A673 (cell line): ENCODE measurements at regions not wholly inside any gene's neighbourhood (a gene's known extent, or its start where the extent isn't known, plus 50 kb on each side); places are given as distances from the start of the nearest gene placed in this dataset.

Experiments used
- EZH2 ChIP-seq: fragments of 200-600 bp; sonication (generic); IDR thresholded peaks from 2 replicates; pipeline ENCODE4 v1.6.1; 2017; ENCODE audit warnings: borderline replicate concordance, low read depth, mild to moderate bottlenecking, mixed read lengths, antibody characterized with exemption, low read length; ENCODE audit not compliant: poor library complexity, severe bottlenecking
- TF ChIP-seq, protein P1 (sequence below): fragments of 300-800, 200-600 bp; sonication (generic); conservative IDR thresholded peaks from 2 replicates; pipeline ENCODE4 v1.5.1; 2017; ENCODE audit warnings: low read depth, mild to moderate bottlenecking, antibody characterized with exemption, low read length, moderate library complexity, mixed read lengths

DNA sequence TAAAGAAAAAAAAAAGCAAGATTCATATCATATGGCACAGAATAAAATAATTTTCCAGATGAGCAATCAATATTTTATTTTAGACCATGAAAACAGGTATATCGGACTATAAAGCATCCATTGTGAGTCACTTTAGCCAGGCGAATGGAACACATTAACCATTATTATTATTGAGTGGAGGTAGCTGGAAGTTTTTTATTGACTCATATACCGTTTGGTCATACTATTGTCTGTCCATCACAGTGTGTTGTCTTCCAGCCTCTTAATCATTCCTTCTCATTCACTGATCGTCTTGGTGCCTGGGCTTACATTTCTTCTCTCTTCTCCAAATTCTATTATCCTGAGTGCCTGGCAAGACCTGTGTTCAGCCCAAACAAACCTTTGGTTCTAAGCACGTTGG, 634.8 kb downstream of the MECOM start:
- TF ChIP-seq, protein P1, sequence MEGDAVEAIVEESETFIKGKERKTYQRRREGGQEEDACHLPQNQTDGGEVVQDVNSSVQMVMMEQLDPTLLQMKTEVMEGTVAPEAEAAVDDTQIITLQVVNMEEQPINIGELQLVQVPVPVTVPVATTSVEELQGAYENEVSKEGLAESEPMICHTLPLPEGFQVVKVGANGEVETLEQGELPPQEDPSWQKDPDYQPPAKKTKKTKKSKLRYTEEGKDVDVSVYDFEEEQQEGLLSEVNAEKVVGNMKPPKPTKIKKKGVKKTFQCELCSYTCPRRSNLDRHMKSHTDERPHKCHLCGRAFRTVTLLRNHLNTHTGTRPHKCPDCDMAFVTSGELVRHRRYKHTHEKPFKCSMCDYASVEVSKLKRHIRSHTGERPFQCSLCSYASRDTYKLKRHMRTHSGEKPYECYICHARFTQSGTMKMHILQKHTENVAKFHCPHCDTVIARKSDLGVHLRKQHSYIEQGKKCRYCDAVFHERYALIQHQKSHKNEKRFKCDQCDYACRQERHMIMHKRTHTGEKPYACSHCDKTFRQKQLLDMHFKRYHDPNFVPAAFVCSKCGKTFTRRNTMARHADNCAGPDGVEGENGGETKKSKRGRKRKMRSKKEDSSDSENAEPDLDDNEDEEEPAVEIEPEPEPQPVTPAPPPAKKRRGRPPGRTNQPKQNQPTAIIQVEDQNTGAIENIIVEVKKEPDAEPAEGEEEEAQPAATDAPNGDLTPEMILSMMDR = no peak
- no peak for TF ChIP-seq EZH2
